ENCODE measurements at regions not wholly inside any gene's neighbourhood (a gene's known extent, or its start where the extent isn't known, plus 50 kb on each side); places are given as distances from the start of the nearest gene placed in this dataset.

GRCh38 chr13:67821606-67822005, 591.5 kb upstream of the PCDH9 start:
- TF ChIP-seq CTCF (IDR thresholded peaks at IDR 0.05) (no peak), POLR2AphosphoS5 (IDR thresholded peaks at IDR 0.05) (no peak)
